T-helper 1 cell (primary cell): ENCODE measurements at regions not wholly inside any gene's neighbourhood (a gene's known extent, or its start where the extent isn't known, plus 50 kb on each side); places are given as distances from the start of the nearest gene placed in this dataset.
"Not testable (repeated sequence)": the region's sequence is repeated elsewhere in the genome, so short reads cannot be mapped to it uniquely, and the experiment has no call there.

ENCODE experiments used
- DNase-seq, 5 donors: peaks; one replicate each; pipeline ENCODE4 v3.0.0-alpha.2; 2012 to 2020

DNA sequence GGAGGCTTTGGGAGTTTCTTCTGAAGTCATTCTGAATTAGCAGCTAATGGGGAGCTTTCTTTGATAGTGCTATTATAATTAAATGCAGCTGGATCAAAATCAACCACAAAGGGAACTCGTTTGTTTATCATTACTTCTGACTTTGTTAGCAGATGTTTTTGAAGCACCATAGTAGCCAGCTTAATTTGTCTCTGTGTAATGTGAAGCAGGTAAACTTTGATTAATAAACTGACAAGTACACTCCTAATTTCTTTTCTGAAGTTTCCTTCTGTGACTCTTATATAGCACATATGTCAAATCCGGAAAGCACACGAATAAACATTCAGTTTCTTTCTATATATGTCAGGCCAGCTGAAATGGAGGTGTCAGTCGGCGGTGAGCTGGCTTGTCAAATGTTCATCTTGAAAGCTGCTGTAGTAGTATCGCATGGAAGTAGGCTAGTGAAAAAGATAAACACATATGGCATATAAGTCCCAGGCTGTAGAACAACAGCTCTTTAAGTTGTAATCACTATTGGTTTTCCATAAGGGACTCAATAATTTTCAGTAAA is 451.9 kb upstream of the ZEB2 start:
- DNase-seq = no peak

DNA sequence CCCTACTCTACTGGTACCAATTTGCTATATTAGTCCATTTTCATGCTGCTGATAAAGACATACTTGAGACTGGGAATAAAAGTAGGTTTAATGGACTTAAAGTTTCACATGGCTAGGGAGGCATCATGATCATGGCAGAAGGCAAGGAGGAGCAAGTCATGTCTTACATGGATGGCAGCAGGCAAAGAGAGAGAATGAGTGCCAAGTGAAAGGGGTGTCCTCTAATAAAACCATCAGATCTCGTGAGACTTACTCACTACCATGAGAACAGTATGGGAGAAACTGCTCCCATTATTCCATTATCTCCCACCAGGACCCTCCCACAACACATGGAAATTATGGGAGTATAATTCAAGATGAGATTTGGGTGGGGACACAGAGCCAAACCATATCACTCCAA is 450.5 kb upstream of the ZEB2 start:
- not testable (repeated sequence) for DNase-seq

DNA sequence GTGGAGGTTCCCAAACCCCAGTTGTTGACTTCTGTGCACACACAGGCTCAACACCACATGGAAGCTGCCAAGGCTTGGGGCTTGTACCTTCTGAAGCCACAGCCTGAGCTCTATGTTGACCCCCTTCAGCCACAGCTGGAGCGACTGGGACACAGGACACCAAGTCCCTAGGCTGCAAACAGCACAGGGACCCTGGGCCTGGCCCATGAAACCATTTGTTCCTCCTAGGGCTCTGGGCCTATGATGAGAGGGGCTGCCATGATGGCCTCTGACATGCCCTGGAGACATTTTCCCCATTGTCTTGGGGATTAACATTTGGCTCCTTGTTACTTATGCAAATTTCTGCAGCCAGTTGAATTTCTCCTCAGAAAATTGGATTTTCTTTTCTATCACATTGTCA is 449.6 kb upstream of the ZEB2 start:
- not testable (repeated sequence) for DNase-seq

DNA sequence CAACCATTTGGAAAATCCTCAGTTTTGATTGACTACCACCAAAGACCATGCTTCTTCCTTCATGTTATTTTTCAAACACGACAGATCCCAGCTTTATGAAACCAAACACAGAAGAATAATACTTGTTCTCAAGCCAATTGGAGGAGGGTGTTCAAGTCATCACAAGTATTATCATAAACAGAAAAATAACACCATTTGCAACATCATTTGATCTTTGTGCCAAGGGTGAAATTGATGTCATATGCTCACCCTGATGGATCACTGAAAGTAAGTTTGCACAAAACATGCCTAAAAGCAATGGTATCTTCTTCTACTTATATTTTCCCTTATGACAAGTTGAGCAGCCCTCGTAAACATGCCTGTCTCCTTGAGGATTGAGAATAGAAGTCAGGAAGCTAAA is 448.0 kb upstream of the ZEB2 start:
- DNase-seq = no peak

DNA sequence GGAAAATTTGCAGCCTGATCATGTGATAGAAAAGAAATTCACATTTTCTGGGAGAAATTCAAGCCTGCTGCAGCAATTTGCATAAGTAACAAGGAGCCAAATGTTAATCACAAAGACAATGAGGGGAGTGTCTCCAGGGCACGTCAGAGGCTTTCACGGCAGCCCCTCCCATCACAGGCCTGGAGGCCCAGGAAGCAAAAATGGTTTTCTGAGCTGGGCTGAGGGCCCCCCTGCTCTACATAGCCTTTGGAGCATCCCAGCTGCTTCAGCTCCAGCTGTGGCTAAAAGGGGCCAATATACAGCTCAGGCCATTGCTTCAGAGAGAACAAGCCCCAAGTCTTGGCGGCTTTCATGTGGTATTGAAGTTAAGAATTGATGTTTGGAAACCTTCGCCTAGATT is 445.3 kb upstream of the ZEB2 start:
- DNase-seq = no peak

DNA sequence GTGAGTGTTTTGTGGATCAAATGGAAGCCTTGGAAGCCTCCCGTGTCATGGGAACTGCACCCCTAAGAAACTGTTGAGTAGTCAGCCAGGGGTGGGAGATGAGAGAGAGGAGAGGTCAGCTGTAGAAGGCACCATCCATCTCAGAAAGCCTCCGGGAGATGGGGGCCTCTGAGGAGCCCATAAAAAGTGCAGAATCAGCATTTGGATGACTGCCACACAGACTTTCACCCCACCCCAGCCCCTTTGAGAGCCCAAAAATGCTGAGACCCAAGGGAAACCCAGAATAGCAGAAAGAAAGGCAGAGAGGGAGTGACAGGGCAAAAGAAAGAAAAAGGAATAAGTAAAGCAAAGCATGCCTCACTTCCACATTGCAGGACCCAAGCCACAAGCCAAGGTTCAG is 443.1 kb upstream of the ZEB2 start:
- DNase-seq = no peak

DNA sequence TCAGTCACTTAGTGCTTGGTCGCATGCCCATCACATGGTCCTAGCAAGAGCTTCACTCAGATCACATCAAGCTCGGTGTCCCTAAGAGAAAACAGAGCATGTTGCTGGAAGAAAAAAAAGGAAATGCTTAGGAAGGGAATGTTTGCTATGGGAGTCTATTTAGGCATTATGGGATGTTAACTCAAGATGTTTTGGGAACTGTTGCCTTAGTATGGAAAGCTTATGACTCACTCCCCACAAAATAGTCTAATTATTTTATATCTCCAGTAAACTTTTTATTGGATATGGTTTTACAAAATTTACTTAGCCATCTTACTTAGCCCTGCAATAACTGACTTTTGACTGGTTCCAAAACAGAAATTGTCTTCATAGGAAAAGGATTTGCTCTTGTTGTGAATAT is 439.5 kb upstream of the ZEB2 start:
- DNase-seq = no peak

DNA sequence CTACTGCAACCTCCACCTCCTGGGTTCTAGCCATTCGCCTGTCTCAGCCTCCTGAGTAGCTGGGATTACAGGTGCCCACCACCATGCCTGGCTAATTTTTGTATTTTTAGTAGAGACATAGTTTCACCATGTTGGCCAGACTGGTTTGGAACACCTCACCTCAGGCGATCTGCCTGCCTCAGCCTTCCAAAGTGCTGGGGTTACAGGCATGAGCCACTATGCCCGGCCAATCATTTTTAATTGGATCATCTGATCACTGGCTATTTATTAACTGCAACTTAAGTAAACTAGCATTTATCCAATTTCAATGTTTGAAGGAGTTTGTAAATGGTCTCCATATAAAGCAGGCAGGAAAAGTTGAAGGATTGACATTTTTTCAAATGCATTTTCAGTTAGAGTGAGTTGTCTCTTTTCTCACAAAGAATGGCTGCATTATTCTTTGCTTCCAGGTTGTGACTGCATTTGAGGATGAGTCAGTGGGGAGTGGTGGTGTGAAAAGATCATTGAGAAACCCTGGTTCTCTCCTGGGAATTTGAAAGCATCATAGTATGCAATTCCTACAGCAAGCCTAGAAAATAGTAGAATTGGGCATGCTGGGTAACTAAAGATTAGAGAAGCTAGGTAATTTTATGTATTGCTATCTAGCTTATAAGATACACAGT is 431.1 kb upstream of the ZEB2 start:
- DNase-seq = no peak

DNA sequence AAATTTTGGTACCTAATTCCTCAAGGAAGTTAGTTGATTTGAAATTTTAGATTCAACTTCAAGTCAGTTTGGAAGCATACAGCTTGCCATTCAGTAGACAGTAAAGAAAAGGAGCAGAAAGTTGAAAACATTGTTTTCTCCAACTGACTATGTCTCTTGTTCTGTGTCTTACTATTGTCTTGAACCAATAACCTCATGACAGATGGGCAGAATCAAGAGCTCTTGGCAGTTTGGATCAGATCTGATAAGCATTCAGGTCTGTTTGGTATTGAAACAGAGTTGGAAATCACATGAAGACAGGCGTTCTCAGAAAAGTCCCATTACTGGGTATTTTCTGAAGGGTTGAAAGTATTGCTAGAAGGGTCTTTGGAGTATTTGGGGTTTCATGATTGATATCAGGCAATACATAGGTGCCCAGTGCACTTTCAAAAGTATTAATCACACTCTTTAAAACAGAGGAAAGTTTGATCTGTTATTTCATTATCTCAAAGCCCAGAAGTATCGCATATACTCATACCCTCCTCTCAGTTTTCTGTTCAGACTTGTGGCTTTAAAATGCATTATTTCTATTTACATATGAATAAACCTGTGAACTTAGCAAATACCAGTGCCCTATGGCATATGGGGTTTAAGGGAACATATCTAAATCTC is 428.4 kb upstream of the ZEB2 start:
- DNase-seq = no peak

DNA sequence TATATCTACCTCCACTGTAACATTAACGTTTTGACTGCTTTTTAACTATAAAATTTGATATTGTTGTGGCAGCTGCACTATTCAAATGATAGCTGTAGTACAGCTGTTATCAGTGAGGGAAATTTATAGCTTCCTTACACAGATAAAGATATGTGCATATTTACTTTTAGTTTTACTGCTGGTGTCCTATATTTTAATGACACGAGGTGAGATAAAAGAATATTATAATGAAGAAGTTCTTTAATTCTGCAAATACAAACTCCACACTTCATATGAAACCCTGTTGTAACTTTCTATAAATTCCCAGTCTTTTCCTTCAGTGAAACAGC is 427.8 kb upstream of the ZEB2 start:
- no peak for DNase-seq

DNA sequence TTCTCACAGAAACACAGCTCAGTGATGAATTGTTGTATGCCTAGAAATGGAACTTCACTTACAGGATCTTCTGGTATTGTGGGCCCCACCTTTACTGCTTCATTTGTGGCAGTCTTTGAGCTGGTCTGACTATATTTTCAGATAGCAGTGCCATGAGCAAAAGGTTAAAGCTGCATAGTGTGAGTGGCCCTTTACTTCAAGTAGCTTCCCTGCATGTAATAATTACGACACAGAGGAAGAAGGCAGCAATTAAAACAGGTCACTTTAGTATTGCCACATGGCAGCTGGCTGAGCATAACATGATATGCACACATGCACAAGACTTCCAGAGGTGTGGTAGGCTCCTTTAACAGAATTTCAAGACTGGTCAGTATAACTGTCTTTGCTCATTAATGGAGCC is 426.3 kb upstream of the ZEB2 start:
- no peak for DNase-seq

DNA sequence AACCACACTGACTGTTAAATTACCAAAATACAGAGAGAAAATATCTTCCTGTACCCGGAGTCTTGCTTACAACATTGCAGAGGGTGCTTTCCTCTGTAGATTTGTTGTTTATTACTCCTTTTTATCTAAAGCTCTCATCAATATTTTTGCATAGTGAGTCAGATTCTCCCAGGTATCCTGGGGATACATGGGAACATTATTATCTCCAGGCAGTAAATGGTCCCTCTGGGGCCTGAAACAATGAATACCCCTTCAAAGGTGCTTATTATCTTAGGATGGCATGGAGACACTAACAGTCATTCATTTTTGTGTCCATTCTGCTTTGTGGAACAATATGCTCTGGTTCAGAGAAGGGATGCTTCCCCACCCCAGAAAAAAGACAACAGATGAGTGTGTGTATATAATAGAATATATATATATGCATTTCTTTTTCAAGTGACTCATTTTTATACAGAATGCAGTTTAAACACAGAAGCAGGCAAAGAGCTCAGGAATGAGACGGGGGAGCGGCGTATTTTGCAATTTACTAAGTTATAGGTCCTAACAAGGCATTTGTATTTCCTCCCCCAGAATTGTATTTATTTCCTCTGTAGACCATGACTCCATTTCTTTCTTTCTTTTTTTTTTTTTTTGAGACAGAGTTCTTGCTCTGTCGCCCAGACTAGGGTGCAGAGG is 424.8 kb upstream of the ZEB2 start:
- no peak for DNase-seq

DNA sequence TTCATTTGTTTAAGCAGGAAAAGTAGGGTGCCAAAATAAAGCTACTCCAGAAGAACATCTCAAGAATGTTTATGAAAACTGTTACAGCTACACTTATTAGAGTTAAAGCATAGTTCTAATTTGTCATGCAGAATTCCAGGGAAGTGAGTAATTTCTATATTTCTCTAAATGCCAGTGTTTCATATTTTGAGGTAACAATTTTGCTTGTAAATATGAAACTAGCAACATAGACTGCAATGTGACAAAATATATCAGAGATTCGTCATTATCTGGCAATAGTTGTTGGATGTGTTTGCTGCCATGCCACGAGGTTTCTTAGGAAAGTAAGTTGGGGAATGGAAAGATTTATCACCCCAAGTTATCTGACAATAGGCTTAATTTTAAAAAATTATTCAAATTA is 424.1 kb upstream of the ZEB2 start:
- DNase-seq = no peak

DNA sequence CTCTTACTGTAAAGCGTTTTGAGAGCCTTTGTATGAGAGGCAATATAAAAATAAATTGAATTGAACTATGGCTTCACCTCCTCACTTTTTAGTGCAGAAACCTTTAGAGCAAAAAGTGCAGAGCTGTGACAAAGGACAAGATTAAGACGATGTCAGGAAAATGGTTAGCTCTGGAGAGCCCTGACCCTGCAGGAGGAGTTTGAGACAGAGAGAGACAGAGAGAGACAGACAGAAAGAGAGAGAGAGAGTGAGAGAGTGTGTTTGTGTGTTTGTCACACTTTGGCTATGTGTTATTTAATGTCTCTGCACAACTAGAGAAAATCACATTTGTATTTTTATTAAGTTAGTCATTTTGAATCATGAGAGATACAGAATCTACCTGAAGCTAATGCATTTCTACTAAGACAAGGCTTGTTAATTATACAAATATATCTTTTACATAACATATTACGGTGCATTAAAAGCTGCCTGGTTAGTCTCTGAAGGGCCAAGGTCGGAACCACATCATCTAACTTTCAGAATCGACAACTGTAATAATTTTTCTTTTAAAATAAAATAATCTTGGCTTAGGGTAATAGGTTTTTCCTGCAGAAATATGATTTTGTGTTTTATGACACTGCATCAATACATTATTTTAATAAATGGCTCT is 423.5 kb upstream of the ZEB2 start:
- no peak for DNase-seq

DNA sequence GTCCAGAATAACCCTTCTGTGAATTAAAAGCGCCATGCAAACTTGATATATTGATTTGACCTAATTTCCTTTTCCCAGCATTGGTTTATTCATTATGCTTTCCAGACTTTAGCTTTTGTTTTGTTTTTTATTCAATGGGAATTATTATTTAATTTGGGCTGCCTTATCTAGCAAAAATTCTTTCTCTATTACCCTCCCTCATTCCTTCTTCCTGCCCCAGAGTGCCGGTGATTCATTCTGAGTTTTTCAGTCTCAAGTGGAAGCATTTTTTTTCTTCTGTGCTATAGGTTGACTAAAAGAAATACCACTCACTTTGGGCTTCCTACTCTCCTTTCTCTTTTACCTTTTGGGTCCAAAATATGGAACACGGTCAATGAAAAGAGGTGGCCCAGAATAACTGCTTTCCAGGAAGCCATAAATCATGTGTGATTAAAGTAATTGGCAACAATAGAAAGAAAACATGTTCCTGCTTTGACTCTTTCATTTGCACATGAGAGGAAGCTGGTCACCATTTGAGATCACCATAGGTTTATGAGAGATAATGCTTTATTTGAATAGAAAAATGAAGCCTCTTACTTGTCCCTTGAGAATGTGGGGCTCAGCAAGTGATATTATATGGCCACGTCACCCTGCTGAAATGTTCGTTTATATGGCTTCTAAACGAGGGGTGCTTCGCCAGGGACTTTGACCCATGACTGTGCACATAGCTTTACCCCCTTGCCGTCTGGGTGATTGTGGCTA is 422.8 kb upstream of the ZEB2 start:
- DNase-seq = no peak

DNA sequence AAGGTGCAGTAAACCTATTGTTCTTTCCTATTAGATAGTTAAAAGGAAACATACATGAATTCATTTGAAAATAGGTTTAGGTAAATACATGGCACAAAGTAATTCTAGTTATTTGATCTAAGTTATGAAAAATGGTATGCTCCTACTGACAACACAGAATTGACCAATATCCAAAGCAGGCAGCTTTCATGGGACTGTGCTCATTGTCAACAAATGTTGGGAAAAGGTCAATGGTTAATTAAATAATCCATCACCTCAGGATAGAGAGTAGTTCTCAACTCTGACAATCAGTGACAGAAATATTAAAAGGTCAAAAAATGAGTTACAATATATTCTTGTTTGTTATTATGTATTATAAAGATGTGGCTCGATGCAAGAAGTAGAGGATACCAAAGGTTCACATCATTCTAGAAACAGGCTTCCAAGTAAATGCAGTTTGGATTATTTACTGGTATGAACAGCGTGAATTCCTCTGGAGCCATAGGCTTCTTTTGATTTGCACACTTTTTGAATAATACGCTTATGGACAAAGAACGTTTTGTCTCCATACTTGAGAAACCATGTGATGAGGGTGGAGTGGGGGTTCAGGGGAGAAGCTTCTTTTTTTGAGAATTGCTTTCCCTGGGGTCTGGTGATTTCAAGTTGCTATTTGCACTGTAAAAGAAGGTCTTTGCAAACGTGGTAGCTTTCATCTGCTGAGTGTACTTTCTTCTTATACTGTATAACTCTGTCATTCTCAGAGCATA is 422.0 kb upstream of the ZEB2 start:
- DNase-seq = no peak

DNA sequence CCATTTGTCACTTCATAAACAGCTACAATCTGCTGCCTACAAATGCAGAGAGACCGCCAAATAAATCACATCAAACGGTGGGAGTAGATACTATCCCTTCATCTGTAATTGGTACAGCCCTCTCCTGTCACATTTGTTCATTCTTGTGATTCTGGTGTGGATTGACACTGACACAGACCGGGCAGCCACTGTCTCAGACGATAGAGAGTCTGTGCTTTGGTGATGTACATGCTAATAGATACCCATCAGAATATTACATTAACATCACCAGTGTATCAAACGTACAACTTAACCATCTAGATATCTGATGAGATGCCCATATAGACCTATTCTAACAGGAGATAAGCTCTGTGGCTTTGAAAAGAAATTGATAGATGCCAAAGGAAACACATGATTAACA is 419.7 kb upstream of the ZEB2 start:
- no peak for DNase-seq

DNA sequence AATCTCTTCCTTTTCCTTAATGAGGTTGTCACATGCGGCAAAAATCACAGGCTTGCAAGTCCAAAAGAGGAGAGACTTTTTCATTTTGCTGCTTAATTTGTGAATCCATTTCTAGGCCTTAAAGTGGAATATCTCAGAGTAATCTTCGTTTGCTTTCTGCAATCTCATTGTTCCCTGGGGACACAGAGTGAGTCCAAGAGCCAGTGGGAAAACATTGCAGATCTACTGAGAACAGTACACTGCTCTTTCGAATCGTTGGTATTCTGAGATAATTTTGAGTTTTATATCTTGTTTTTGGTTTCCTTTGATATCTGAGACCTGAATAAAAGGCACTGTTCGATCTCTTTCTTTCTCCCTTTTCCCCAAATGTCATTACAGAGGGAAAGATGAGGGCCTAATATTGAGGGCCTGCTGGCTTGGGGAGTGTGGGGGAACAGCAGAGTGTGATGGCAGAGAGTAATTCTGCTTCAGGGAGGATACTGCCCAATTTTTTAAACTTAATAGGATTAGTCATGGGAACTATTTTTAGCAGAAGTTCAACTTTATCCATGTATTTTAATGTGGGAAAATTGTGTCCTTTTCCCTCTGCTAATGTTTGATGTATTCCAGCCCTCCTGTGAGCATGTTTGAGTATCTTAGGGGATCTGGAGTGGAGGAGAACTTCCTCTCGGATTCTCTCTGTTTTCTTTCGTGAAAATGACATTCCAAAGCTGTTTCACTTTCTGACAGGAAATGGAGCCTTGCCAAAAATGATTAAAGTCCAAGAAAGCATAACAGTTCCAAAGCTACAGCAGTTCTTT is 418.2 kb upstream of the ZEB2 start:
- no peak for DNase-seq

DNA sequence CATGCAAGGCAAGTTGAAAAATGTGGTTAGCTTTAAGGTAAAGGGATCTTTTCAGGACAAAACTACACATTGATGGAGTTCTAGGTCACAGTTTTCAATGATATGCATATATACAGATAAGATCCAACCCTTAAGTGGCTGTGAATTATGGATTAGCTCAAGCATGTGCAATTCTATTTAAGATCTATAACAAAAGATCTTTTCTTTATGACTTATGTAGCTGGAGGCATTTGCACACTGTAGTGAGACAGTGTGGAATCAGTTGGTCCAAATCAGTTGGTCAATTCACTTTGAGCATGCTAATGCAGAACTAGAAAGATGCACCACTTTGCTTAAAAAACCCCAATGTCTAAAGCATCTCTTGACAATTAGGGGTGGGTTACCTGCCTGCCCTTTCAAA is 417.1 kb upstream of the ZEB2 start:
- DNase-seq = no peak

DNA sequence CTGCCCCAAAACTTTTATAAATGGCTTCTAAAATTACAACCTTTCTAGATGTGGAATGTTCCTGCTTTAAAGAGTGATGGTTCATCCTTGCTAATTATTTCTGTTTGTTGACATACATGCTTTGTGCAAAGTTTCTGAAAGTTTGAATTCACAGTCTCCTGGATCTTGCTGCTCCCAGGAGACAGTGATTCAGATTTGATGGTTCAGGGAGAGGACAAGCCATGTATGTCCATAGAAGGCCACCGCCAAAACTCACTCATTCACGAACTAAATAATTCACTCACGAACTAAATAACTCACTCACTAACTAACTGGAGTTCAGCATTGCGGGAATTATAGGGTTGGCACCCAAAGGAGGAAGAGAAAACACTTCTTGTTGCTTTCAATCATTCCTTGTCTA is 416.5 kb upstream of the ZEB2 start:
- no peak for DNase-seq

DNA sequence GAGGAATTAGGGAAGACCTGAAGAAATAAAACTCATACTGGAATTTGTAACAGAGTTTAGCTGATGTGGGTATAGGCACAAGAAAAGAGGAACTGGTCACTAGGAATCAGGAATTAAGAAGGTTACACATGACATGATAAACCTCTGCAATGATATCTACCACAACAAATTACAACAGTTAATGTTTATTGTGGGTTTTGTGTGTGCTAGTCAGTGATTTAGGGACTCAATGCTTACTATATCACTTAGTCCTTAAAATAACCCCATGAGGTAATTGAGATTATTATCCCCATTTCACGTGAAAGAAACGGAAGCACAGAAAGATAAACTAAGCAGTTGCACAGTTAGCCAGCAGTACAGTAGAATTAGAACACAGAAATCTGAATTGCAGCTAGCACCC is 415.8 kb upstream of the ZEB2 start:
- no peak for DNase-seq
